ENCODE measurements at regions not wholly inside any gene's neighbourhood (a gene's known extent, or its start where the extent isn't known, plus 50 kb on each side); places are given as distances from the start of the nearest gene placed in this dataset.
"Not testable (repeated sequence)": the region's sequence is repeated elsewhere in the genome, so short reads cannot be mapped to it uniquely, and the experiment has no call there.

DNA sequence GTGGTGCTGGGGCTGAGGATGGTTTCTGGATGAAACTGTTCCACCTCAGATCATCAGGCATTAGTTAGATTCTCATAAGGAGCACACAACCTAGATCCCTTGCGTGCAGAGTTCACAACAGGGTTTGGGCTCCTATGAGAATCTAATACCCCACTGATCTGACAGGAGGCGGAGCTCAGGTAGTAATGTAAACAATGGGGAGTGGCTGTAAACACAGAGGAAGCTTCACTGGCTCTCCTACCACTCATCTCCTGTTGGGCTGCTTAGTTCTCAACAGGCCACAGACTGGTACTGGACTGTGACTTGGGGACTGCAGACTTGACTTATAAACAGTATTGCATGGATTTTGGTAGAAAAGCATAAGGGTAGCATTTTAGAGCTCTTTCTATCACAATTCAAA lies 870.7 kb upstream of the CDH10 start:
- Histone ChIP-seq H3K9me3 (no peaks in the 10 kb centered on the region), H3K36me3 (ENCODE audit: control insufficient read depth, insufficient read depth, low read length) (no peaks in the 10 kb centered on the region), H3K4me1 (no peaks in the 10 kb centered on the region), H3K4me3 (ENCODE audit: low read depth, low read length) (no peak overlapping the region), H3K27me3 (replicated peaks; ENCODE audit: control insufficient read depth, insufficient read depth, low read length) (no peaks in the 10 kb centered on the region)
- H3K4me1 Mint-ChIP-seq (ENCODE audit: low read depth, unreplicated experiment) = no peaks in the 10 kb centered on the region
- H3K9me3 Mint-ChIP-seq (ENCODE audit: unreplicated experiment) = no peaks in the 10 kb centered on the region
- intact Hi-C loops (cut with micrococcal nuclease; ENCODE audit: unreplicated experiment) = no loop called here
- ChIA-PET CTCF (no interaction called here), POLR2A (no interaction called here)
- no peak overlapping the region for H3K4me3 Mint-ChIP-seq (ENCODE audit: unreplicated experiment)
- TF ChIP-seq, protein P1, sequence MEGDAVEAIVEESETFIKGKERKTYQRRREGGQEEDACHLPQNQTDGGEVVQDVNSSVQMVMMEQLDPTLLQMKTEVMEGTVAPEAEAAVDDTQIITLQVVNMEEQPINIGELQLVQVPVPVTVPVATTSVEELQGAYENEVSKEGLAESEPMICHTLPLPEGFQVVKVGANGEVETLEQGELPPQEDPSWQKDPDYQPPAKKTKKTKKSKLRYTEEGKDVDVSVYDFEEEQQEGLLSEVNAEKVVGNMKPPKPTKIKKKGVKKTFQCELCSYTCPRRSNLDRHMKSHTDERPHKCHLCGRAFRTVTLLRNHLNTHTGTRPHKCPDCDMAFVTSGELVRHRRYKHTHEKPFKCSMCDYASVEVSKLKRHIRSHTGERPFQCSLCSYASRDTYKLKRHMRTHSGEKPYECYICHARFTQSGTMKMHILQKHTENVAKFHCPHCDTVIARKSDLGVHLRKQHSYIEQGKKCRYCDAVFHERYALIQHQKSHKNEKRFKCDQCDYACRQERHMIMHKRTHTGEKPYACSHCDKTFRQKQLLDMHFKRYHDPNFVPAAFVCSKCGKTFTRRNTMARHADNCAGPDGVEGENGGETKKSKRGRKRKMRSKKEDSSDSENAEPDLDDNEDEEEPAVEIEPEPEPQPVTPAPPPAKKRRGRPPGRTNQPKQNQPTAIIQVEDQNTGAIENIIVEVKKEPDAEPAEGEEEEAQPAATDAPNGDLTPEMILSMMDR (IDR thresholded peaks at IDR 0.05; ENCODE audit: insufficient read depth in 1 of 2, low read depth in 1 of 2, low read length in 1 of 2, severe bottlenecking in 1 of 2, unreplicated experiment in 1 of 2) = no peak
- no peak for DNase-seq
- peaks cover 3% of the 10 kb centered on the region for H3K27me3 Mint-ChIP-seq (ENCODE audit: insufficient read depth, unreplicated experiment)
- H3K27ac Mint-ChIP-seq (ENCODE audit: unreplicated experiment) = no peak overlapping the region
- no peaks in the 10 kb centered on the region for H3K36me3 Mint-ChIP-seq (ENCODE audit: insufficient read depth, unreplicated experiment)
- no TSS peak for BruUV-seq (replicated peaks)

DNA sequence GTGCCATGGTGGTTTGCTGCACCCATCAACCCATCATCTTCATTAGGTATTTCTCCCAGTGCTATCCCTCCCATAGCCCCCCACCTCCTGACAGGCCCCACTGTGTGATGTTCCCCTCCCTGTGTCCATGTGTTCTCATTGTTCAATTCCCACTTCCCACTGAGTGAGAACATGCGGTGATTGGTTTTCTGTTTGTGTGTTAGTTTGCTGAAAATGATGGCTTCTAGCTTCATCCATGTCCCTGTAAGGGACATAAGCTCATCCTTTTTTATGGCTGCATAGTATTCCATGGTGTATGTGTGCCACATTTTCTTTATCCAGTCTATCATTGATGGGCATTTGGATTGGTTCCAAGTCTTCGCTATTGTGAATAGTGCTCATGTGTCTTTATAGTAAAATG lies 865.9 kb upstream of the CDH10 start:
- H3K9me3 ChIP-seq; H3K4me1 Mint-ChIP-seq (ENCODE audit: low read depth, unreplicated experiment); H3K4me3 Mint-ChIP-seq (ENCODE audit: unreplicated experiment); H3K9me3 Mint-ChIP-seq (ENCODE audit: unreplicated experiment); H3K27ac Mint-ChIP-seq (ENCODE audit: unreplicated experiment); POLR2A ChIA-PET; intact Hi-C loops (cut with micrococcal nuclease; ENCODE audit: unreplicated experiment); H3K27me3 ChIP-seq (replicated peaks; ENCODE audit: control insufficient read depth, insufficient read depth, low read length); BruUV-seq (replicated peaks); H3K4me1 ChIP-seq; DNase-seq; CTCF ChIA-PET; H3K4me3 ChIP-seq (ENCODE audit: low read depth, low read length); H3K27me3 Mint-ChIP-seq (ENCODE audit: insufficient read depth, unreplicated experiment); H3K36me3 ChIP-seq (ENCODE audit: control insufficient read depth, insufficient read depth, low read length); H3K36me3 Mint-ChIP-seq (ENCODE audit: insufficient read depth, unreplicated experiment): not testable (repeated sequence)

DNA sequence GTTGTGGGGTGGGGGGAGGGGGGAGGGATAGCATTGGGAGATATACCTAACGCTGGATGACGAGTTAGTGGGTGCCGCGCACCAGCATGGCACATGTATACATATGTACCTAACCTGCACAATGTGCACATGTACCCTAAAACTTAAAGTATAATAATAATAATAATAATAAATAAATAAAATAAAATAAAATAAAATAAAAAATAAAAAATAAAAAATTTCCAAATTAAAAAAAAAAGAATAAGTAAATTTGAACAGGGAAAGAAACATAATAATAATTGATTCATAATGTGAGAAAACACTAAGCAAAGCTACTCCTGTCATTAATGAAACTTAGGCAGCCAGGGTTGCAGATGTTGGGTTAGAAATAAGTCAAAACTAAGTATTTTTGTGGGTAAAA lies 863.2 kb upstream of the CDH10 start:
- POLR2A ChIA-PET; H3K27me3 ChIP-seq (replicated peaks; ENCODE audit: control insufficient read depth, insufficient read depth, low read length); H3K9me3 ChIP-seq; H3K27ac Mint-ChIP-seq (ENCODE audit: unreplicated experiment); H3K27me3 Mint-ChIP-seq (ENCODE audit: insufficient read depth, unreplicated experiment); BruUV-seq (replicated peaks); H3K4me3 ChIP-seq (ENCODE audit: low read depth, low read length); H3K9me3 Mint-ChIP-seq (ENCODE audit: unreplicated experiment); H3K4me3 Mint-ChIP-seq (ENCODE audit: unreplicated experiment); CTCF ChIA-PET; intact Hi-C loops (cut with micrococcal nuclease; ENCODE audit: unreplicated experiment); DNase-seq; H3K36me3 ChIP-seq (ENCODE audit: control insufficient read depth, insufficient read depth, low read length); H3K4me1 Mint-ChIP-seq (ENCODE audit: low read depth, unreplicated experiment); H3K36me3 Mint-ChIP-seq (ENCODE audit: insufficient read depth, unreplicated experiment); H3K4me1 ChIP-seq: not testable (repeated sequence)

DNA sequence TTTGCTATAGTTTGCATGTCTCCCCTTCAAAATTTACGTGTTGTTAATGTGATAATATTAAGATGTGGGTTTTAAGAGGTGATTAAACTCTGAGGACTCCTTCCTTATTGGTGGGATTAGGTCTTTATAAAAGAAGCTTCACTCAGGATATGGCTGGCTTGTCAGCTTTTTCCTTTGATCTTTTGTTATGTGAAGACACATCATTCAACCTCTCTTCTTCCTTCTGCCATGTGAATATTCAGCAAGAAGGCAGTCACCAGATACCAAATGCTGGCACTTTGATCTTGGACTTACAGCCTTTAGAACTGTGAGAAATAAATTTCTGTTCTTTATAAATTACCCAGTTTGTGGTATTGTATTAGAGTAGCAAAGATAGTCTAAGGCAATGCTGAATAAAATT lies 855.9 kb upstream of the CDH10 start:
- H3K4me3 Mint-ChIP-seq (ENCODE audit: unreplicated experiment) = no peak overlapping the region
- Histone ChIP-seq H3K4me3 (ENCODE audit: low read depth, low read length) (no peak overlapping the region), H3K9me3 (no peaks in the 10 kb centered on the region), H3K4me1 (no peaks in the 10 kb centered on the region), H3K27me3 (replicated peaks; ENCODE audit: control insufficient read depth, insufficient read depth, low read length) (no peaks in the 10 kb centered on the region), H3K36me3 (ENCODE audit: control insufficient read depth, insufficient read depth, low read length) (no peaks in the 10 kb centered on the region)
- BruUV-seq (replicated peaks) = no TSS peak
- no peaks in the 10 kb centered on the region for H3K9me3 Mint-ChIP-seq (ENCODE audit: unreplicated experiment)
- no peak for DNase-seq
- intact Hi-C loops (cut with micrococcal nuclease; ENCODE audit: unreplicated experiment) = no loop called here
- no peaks in the 10 kb centered on the region for H3K4me1 Mint-ChIP-seq (ENCODE audit: low read depth, unreplicated experiment)
- TF ChIP-seq, protein P1 (IDR thresholded peaks at IDR 0.05; ENCODE audit: insufficient read depth in 1 of 2, low read depth in 1 of 2, low read length in 1 of 2, severe bottlenecking in 1 of 2, unreplicated experiment in 1 of 2) = no peak
- H3K27me3 Mint-ChIP-seq (ENCODE audit: insufficient read depth, unreplicated experiment) = no peaks in the 10 kb centered on the region
- ChIA-PET CTCF (no interaction called here), POLR2A (no interaction called here)
- H3K36me3 Mint-ChIP-seq (ENCODE audit: insufficient read depth, unreplicated experiment) = no peaks in the 10 kb centered on the region
- no peak overlapping the region for H3K27ac Mint-ChIP-seq (ENCODE audit: unreplicated experiment)
